Endothelial cell of umbilical vein (primary cell): ENCODE measurements at regions not wholly inside any gene's neighbourhood (a gene's known extent, or its start where the extent isn't known, plus 50 kb on each side); places are given as distances from the start of the nearest gene placed in this dataset.

ENCODE experiments used
- BruUV-seq: library from RNA; stranded (reverse); fragments of 400-500 nt; replicated peaks from 2 replicates; lab custom pipeline; 2021; lab: Mats Ljungman, UMichigan
- CTCF ChIA-PET: fragments of 300-600, 350-600 bp; sonication (Branson Sonifier 250); formaldehyde crosslinking; loops from one replicate; lab custom pipeline; 2021; ENCODE audit warnings: antibody characterized with exemption, inconsistent platforms; lab: Charles Lee
- POLR2A ChIA-PET: fragments of 300-600, 350-600 bp; sonication (Branson Sonifier 250); formaldehyde crosslinking; loops from one replicate; lab custom pipeline; 2021; ENCODE audit warnings: antibody characterized with exemption, inconsistent platforms; lab: Charles Lee
- DNase-seq: peaks from one replicate; pipeline ENCODE4 v3.0.0-alpha.2; 2011; ENCODE audit warnings: low read depth, low spot score
- FAIRE-seq: peaks from 2 replicates; lab custom pipeline; 2011; peaks lifted over from hg19 to GRCh38; lab: Jason Lieb, UNC
- H2AFZ ChIP-seq: 2 replicates; pipeline ENCODE4 v1.6.0; 2012; ENCODE audit warnings: low read depth, low read length, control low read depth, inconsistent platforms
- H3K27ac ChIP-seq: 2 replicates; pipeline ENCODE4 v1.5.1; 2011; ENCODE audit warnings: low read depth, mild to moderate bottlenecking, control low read depth, low read length, moderate library complexity; ENCODE audit not compliant: insufficient read depth
- H3K27me3 ChIP-seq, 2 experiments: 2 replicates each; pipeline versions ENCODE4 v1.6.0 to v1.6.1; 2011; ENCODE audit warnings: low read length in 2 of 2, mixed read lengths in 1 of 2; ENCODE audit not compliant: control insufficient read depth in 2 of 2, insufficient read depth in 2 of 2
- H3K36me3 ChIP-seq, 2 experiments: 2 replicates in 1 of 2; 3 replicates in 1 of 2; pipeline ENCODE4 v1.5.1; 2011; ENCODE audit warnings: low read length in 2 of 2, mild to moderate bottlenecking in 1 of 2, moderate library complexity in 1 of 2; ENCODE audit not compliant: control insufficient read depth in 2 of 2, insufficient read depth in 2 of 2; ENCODE audit errors: extremely low read depth in 1 of 2
- H3K4me1 ChIP-seq: 3 replicates; pipeline ENCODE4 v1.5.1; 2011; ENCODE audit warnings: mild to moderate bottlenecking, low read length; ENCODE audit not compliant: control insufficient read depth, insufficient read depth; ENCODE audit errors: extremely low read depth
- H3K4me2 ChIP-seq: 2 replicates; pipeline ENCODE4 v1.6.1; 2011; ENCODE audit warnings: low read length, control low read depth, mixed read lengths; ENCODE audit not compliant: insufficient read depth
- H3K4me3 ChIP-seq, 3 experiments: fragments of 200-600 bp in 1 of 3; sonication (generic), shearing (Covaris generic) in 1 of 3; replicated peaks in 1 of 3; 2 replicates each; pipeline ENCODE4 v1.5.1; 2011 to 2016; ENCODE audit warnings: control low read depth in 3 of 3, low read length in 3 of 3, mild to moderate bottlenecking in 2 of 3, inconsistent platforms in 1 of 3, low read depth in 1 of 3, moderate library complexity in 1 of 3; ENCODE audit not compliant: insufficient read depth in 1 of 3
- H3K79me2 ChIP-seq: 2 replicates; pipeline ENCODE4 v1.6.0; 2012; ENCODE audit warnings: low read length, inconsistent platforms; ENCODE audit not compliant: control insufficient read depth, insufficient read depth
- H3K9ac ChIP-seq: replicated peaks from 2 replicates; pipeline ENCODE3; 2011; ENCODE audit warnings: low read length, control low read depth; ENCODE audit not compliant: insufficient read depth; ENCODE audit errors: extremely low read depth
- H3K9me1 ChIP-seq: replicated peaks from 3 replicates; pipeline ENCODE4 v1.6.0; 2011; ENCODE audit warnings: mild to moderate bottlenecking, low read length; ENCODE audit not compliant: control insufficient read depth, insufficient read depth; ENCODE audit errors: extremely low read depth
- H3K9me3 ChIP-seq: replicated peaks from 2 replicates; pipeline ENCODE4 v1.5.1; 2012; ENCODE audit warnings: low read length, inconsistent platforms; ENCODE audit not compliant: control insufficient read depth, insufficient read depth
- H4K20me1 ChIP-seq: replicated peaks from 2 replicates; pipeline ENCODE3; 2011; ENCODE audit warnings: mild to moderate bottlenecking, low read length; ENCODE audit not compliant: control insufficient read depth, insufficient read depth; ENCODE audit errors: extremely low read depth
- EZH2 ChIP-seq: IDR thresholded peaks from 2 replicates; pipeline ENCODE4 v1.6.1; 2012; ENCODE audit warnings: borderline replicate concordance, low read depth, mild to moderate bottlenecking, moderate library complexity, low read length, inconsistent platforms; ENCODE audit not compliant: severe bottlenecking
- FOS ChIP-seq: IDR thresholded peaks from 2 replicates; pipeline ENCODE4 v1.6.1; 2011; ENCODE audit warnings: mild to moderate bottlenecking, low read length, moderate library complexity, borderline replicate concordance; ENCODE audit not compliant: insufficient read depth
- GATA2 ChIP-seq: IDR thresholded peaks from 2 replicates; pipeline ENCODE4 v1.7.0; 2011; ENCODE audit warnings: low read depth, mild to moderate bottlenecking, moderate library complexity, mixed read lengths, low read length; ENCODE audit not compliant: insufficient read length, insufficient read depth
- JUN ChIP-seq: IDR thresholded peaks from 2 replicates; pipeline ENCODE4 v1.6.1; 2011; ENCODE audit warnings: borderline replicate concordance, low read depth; ENCODE audit not compliant: insufficient read length, insufficient read depth
- MYC ChIP-seq: IDR thresholded peaks from one replicate; pipeline ENCODE4 v1.6.1; 2011; ENCODE audit warnings: mild to moderate bottlenecking, low read depth, low read length
- POLR2A ChIP-seq: IDR thresholded peaks from 2 replicates; pipeline ENCODE4 v1.6.1; 2012; ENCODE audit warnings: low read depth, mild to moderate bottlenecking, control low read depth, low read length
- POLR2AphosphoS5 ChIP-seq: IDR thresholded peaks from 2 replicates; pipeline ENCODE4 v1.6.1; 2012; ENCODE audit warnings: low read depth, mild to moderate bottlenecking, control low read depth, low read length, moderate library complexity; ENCODE audit not compliant: insufficient read depth
- dilution Hi-C: fragments of 300-500 bp; cut with MboI; formaldehyde crosslinking; loops from one replicate; pipeline ENCODE4 v1.15.0; 2019; ENCODE audit warnings: low sequenced_read_pairs; ENCODE audit not compliant: extremely low pct_ligation_motif_present
- intact Hi-C: fragments of 100-400 bp; cut with micrococcal nuclease; formaldehyde crosslinking; loops from one replicate; pipeline ENCODE4 v1.10.0; 2022
- TF ChIP-seq, protein P1 (sequence below): IDR thresholded peaks from 2 replicates; pipeline ENCODE4 v1.6.1; 2011; ENCODE audit not compliant: insufficient read depth, insufficient read length
- TF ChIP-seq, protein P2 (sequence below), 2 donors: IDR thresholded peaks; 1 replicate in 1 of 2; 2 replicates in 1 of 2; pipeline ENCODE4 v1.5.1; 2011; ENCODE audit warnings: low read length in 2 of 2, mild to moderate bottlenecking in 2 of 2, moderate library complexity in 2 of 2, control low read depth in 1 of 2, inconsistent platforms in 1 of 2, low read depth in 1 of 2; ENCODE audit not compliant: insufficient read depth in 1 of 2; ENCODE audit errors: extremely low read depth in 1 of 2

GRCh38 chr16:86977076-86977676 lies 340.0 kb downstream of the C16orf95 start:
- intact Hi-C loops: no loop called here
- CTCF ChIA-PET: no interaction called here

GRCh38 chr16:86978445-86979030 lies 338.7 kb downstream of the C16orf95 start:
- ChIA-PET CTCF (no interaction called here), POLR2A (no interaction called here)
- Histone ChIP-seq H3K4me1 (peaks cover 2% of the 10 kb centered on the region), H3K36me3 (no peaks in the 10 kb centered on the region), H3K9me1 (no peaks in the 10 kb centered on the region), H3K27me3 (peaks cover 2 to 5% of the 10 kb centered on the region in 2 experiments), H3K79me2 (no peaks in the 10 kb centered on the region), H3K9me3 (no peaks in the 10 kb centered on the region), H3K27ac (no peak overlapping the region), H2AFZ (no peak overlapping the region), H4K20me1 (no peaks in the 10 kb centered on the region), H3K4me3 (no peak overlapping the region), H3K9ac (no peak overlapping the region), H3K4me2 (no peak overlapping the region)
- BruUV-seq: no TSS peak
- no peak for DNase-seq
- no peak for FAIRE-seq
- TF ChIP-seq, protein P1, sequence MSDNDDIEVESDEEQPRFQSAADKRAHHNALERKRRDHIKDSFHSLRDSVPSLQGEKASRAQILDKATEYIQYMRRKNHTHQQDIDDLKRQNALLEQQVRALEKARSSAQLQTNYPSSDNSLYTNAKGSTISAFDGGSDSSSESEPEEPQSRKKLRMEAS: no peak
- TF ChIP-seq FOS (no peak), POLR2AphosphoS5 (no peak), EZH2 (no peak), POLR2A (no peak), JUN (no peak), MYC (no peak), GATA2 (no peak)
- TF ChIP-seq, protein P2, sequence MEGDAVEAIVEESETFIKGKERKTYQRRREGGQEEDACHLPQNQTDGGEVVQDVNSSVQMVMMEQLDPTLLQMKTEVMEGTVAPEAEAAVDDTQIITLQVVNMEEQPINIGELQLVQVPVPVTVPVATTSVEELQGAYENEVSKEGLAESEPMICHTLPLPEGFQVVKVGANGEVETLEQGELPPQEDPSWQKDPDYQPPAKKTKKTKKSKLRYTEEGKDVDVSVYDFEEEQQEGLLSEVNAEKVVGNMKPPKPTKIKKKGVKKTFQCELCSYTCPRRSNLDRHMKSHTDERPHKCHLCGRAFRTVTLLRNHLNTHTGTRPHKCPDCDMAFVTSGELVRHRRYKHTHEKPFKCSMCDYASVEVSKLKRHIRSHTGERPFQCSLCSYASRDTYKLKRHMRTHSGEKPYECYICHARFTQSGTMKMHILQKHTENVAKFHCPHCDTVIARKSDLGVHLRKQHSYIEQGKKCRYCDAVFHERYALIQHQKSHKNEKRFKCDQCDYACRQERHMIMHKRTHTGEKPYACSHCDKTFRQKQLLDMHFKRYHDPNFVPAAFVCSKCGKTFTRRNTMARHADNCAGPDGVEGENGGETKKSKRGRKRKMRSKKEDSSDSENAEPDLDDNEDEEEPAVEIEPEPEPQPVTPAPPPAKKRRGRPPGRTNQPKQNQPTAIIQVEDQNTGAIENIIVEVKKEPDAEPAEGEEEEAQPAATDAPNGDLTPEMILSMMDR (IDR thresholded peaks at IDR 0.05; ENCODE audit: extremely low read depth in 1 of 2, insufficient read depth in 1 of 2, low read depth in 1 of 2, low read length in 2 of 2): no peak
- dilution Hi-C loops: no loop called here
- intact Hi-C loops: no loop called here

More at GRCh38 chr16:86977076-86977676, 340.0 kb downstream of the C16orf95 start:
- no peak overlapping the region for H3K4me3 ChIP-seq
- no peaks in the 10 kb centered on the region for H3K79me2 ChIP-seq
- dilution Hi-C loops: no loop called here
- no peaks in the 10 kb centered on the region for H4K20me1 ChIP-seq
- no peaks in the 10 kb centered on the region for H3K36me3 ChIP-seq
- H3K27me3 ChIP-seq: peaks cover 2 to 3% of the 10 kb centered on the region in 2 experiments
- POLR2A ChIA-PET: no interaction called here
- H3K4me1 ChIP-seq: peaks cover 2% of the 10 kb centered on the region
- no peak overlapping the region for H2AFZ ChIP-seq
- no TSS peak for BruUV-seq
- no peaks in the 10 kb centered on the region for H3K9me1 ChIP-seq
- no peak overlapping the region for H3K9ac ChIP-seq
- H3K4me2 ChIP-seq: no peak overlapping the region
- TF ChIP-seq GATA2: no peak
- no peak for TF ChIP-seq JUN
- TF ChIP-seq MYC: no peak
- no peaks in the 10 kb centered on the region for H3K9me3 ChIP-seq
- DNase-seq: no peak
- no peak for FAIRE-seq
- no peak overlapping the region for H3K27ac ChIP-seq
